PC-9 (cell line): ENCODE measurements at regions not wholly inside any gene's neighbourhood (a gene's known extent, or its start where the extent isn't known, plus 50 kb on each side); places are given as distances from the start of the nearest gene placed in this dataset.

Source experiments
- BruUV-seq: library from RNA; stranded (reverse); fragments of 400-500 nt; replicated peaks from 2 replicates; lab custom pipeline; 2021; lab: Mats Ljungman, UMichigan
- CTCF ChIA-PET: fragments of 300-600 bp; sonication (Branson Sonifier 250); formaldehyde crosslinking; loops from one replicate; lab custom pipeline; 2022; ENCODE audit warnings: antibody characterized with exemption; lab: Charles Lee
- POLR2A ChIA-PET: fragments of 300-600 bp; sonication (Branson Sonifier 250); formaldehyde crosslinking; loops from one replicate; lab custom pipeline; 2022; ENCODE audit warnings: antibody characterized with exemption; ENCODE audit not compliant: unreplicated experiment; lab: Charles Lee
- DNase-seq, 2 experiments: peaks; one replicate each; pipeline versions ENCODE4 v3.0.0 to v3.0.0-alpha.2; 2015 to 2022; ENCODE audit warnings: mixed read lengths in 1 of 2
- H2AFZ ChIP-seq: fragments of 200-600 bp; sonication (generic); 2 replicates; pipeline ENCODE4 v1.8.1; 2017; ENCODE audit warnings: antibody characterized with exemption
- H3F3A ChIP-seq: fragments of 200-600 bp; sonication (generic); 2 replicates; pipeline ENCODE4 v1.8.1; 2017; ENCODE audit warnings: antibody characterized with exemption, mild to moderate bottlenecking, low read depth; ENCODE audit not compliant: insufficient read depth
- H3K27ac ChIP-seq: fragments of 200-600 bp; sonication (generic); 2 replicates; pipeline ENCODE4 v1.6.1; 2016; ENCODE audit warnings: mixed run types
- H3K27me3 ChIP-seq: fragments of 200-600 bp; sonication (generic); 2 replicates; pipeline ENCODE4 v1.6.1; 2016; ENCODE audit warnings: low read depth, mixed run types; ENCODE audit not compliant: insufficient read depth
- H3K36me3 ChIP-seq: fragments of 200-600 bp; sonication (generic); 2 replicates; pipeline ENCODE4 v1.6.1; 2016; ENCODE audit warnings: low read depth, mixed run types
- H3K4me1 ChIP-seq: fragments of 200-600 bp; sonication (generic); replicated peaks from 2 replicates; pipeline ENCODE4 v1.6.1; 2016; ENCODE audit warnings: mixed run types; ENCODE audit not compliant: insufficient read depth
- H3K4me2 ChIP-seq: fragments of 200-600 bp; sonication (generic); 2 replicates; pipeline ENCODE4 v1.6.1; 2017; ENCODE audit warnings: mixed run types
- H3K4me3 ChIP-seq: fragments of 200-600 bp; sonication (generic); 2 replicates; pipeline ENCODE4 v1.6.1; 2016; ENCODE audit warnings: mixed run types
- H3K79me2 ChIP-seq: fragments of 200-600 bp; sonication (generic); 2 replicates; pipeline ENCODE4 v1.6.1; 2017; ENCODE audit warnings: low read depth, mixed run types
- H3K9me2 ChIP-seq: fragments of 200-600 bp; sonication (generic); 2 replicates; pipeline ENCODE4 v1.8.1; 2017; ENCODE audit warnings: mild to moderate bottlenecking; ENCODE audit not compliant: insufficient read depth
- H3K9me3 ChIP-seq: fragments of 200-600 bp; sonication (generic); 2 replicates; pipeline ENCODE4 v1.8.1; 2016; ENCODE audit warnings: low read depth; ENCODE audit not compliant: insufficient read depth
- H4K20me1 ChIP-seq: fragments of 200-600 bp; sonication (generic); 2 replicates; pipeline ENCODE4 v1.8.1; 2017; ENCODE audit not compliant: insufficient read depth
- CTCF ChIP-seq: fragments of 200-600 bp; sonication (generic); conservative IDR thresholded peaks from 2 replicates; pipeline ENCODE4 v1.6.1; 2017; ENCODE audit warnings: mixed run types, antibody characterized with exemption, mild to moderate bottlenecking, moderate library complexity
- EZH2 ChIP-seq: fragments of 200-600 bp; sonication (generic); IDR thresholded peaks from 2 replicates; pipeline ENCODE4 v1.8.0; 2017; ENCODE audit warnings: antibody characterized with exemption, low read depth
- intact Hi-C: fragments of 100-400 bp; cut with micrococcal nuclease; formaldehyde crosslinking; loops from one replicate; pipeline ENCODE4 v1.10.0; 2022; ENCODE audit not compliant: unreplicated experiment

DNA sequence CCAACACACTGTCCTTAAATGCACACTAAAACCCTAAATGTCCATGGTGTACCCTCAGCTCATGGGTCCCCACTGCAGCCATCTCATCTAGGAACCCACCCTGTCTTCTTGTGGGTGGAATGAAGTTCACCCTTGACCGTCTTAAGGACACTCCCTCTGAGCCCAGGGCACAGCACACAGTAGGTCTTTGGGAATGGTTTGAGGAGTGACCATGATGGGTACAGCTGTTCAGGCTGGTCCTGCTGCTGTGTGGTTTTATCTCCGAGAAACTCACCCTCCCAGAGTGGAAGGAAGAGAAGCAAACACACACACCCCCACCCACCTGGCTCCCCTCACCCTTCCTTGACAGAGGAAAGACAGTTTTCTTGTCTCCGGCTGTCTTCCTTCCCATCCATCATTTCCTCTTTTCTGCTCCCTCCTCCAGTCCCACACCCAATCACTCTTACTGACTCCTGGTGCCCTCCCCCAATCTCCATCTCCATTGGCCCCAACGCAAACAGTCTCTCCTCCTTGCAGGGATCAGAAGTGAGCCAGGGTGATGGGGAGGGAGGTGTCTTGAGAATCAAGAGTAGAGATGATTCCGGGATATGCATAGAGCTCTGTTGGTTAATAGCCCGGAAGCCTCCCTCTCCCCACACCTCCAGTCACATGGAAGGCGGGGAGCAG lies 105.9 kb upstream of the LHX5 start:
- CTCF ChIA-PET, result no interaction called here
- Histone ChIP-seq H3F3A (peaks cover 5% of the 10 kb centered on the region; the same call in 1 of the 2 replicates), H3K79me2 (no peaks in the 10 kb centered on the region), H4K20me1 (no peaks in the 10 kb centered on the region), H3K4me2 (no peak overlapping the region), H3K36me3 (no peaks in the 10 kb centered on the region), H3K4me1 (peaks cover under 1% of the 10 kb centered on the region; the same call in 1 of the 2 replicates), H2AFZ (no peak overlapping the region), H3K9me3 (peaks cover 15% of the 10 kb centered on the region), H3K27ac (no peak overlapping the region), H3K4me3 (no peak overlapping the region), H3K27me3 (0 out of 2 replicates have a peak, but pooled peaks cover 6% of the 10 kb centered on the region), H3K9me2 (no peaks in the 10 kb centered on the region)
- no peak for DNase-seq
- POLR2A ChIA-PET, result no interaction called here
- no TSS peak for BruUV-seq
- intact Hi-C loops, result no loop called here
- TF ChIP-seq EZH2 (no peak), CTCF (no peak)

DNA sequence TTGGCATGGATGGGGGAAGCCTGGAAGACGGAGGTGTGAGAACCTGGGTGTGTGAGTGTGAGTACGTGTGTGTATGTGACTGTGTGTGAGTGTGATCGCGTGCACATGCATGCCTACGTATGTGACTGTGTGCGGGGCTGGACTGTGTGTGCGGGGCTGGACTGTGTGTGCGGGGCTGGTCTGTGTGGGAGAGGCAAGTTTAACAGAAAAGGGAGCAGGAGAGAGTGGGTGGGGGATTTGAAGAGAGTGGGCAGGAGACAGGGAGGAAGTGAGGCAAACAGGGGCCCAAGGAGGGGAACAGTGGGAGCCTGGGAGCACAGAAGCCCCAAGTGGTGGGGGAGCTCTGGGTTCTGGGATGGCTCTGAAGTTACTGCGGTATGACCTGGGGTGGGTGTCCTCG lies 103.7 kb upstream of the LHX5 start:
- Histone ChIP-seq H4K20me1 (no peaks in the 10 kb centered on the region), H2AFZ (no peak overlapping the region), H3K4me2 (no peak overlapping the region), H3K27ac (no peak overlapping the region), H3K36me3 (no peaks in the 10 kb centered on the region), H3F3A (no peaks in the 10 kb centered on the region), H3K27me3 (0 out of 2 replicates have a peak, but pooled peaks cover 6% of the 10 kb centered on the region), H3K4me1 (no peaks in the 10 kb centered on the region), H3K4me3 (no peak overlapping the region), H3K9me3 (0 out of 2 replicates have a peak, but pooled peaks cover 2% of the 10 kb centered on the region), H3K79me2 (no peaks in the 10 kb centered on the region), H3K9me2 (no peaks in the 10 kb centered on the region)
- no TSS peak for BruUV-seq
- CTCF ChIA-PET, result no interaction called here
- DNase-seq, result no peak
- POLR2A ChIA-PET, result no interaction called here
- no peak for TF ChIP-seq CTCF
- TF ChIP-seq EZH2, result no peak
- intact Hi-C loops, result no loop called here

- H3K27me3 ChIP-seq, result 0 out of 2 replicates have a peak, but pooled peaks cover 6% of the 10 kb centered on the region
- H4K20me1 ChIP-seq, result no peaks in the 10 kb centered on the region
- H3K4me2 ChIP-seq, result no peak overlapping the region
- TF ChIP-seq EZH2 (no peak), CTCF (no peak)
- no peak overlapping the region for H2AFZ ChIP-seq
- H3K4me3 ChIP-seq, result no peak overlapping the region
- H3K9me3 ChIP-seq, result no peaks in the 10 kb centered on the region
- no peaks in the 10 kb centered on the region for H3K9me2 ChIP-seq
- no peaks in the 10 kb centered on the region for H3F3A ChIP-seq
- DNase-seq, result no peak
- no TSS peak for BruUV-seq
- ChIA-PET CTCF (no interaction called here), POLR2A (no interaction called here)
- intact Hi-C loops, result no loop called here
- H3K79me2 ChIP-seq, result no peaks in the 10 kb centered on the region
- no peaks in the 10 kb centered on the region for H3K4me1 ChIP-seq
- H3K36me3 ChIP-seq, result no peaks in the 10 kb centered on the region
- no peak overlapping the region for H3K27ac ChIP-seq
Measured at GRCh38 chr12:113573148-113573547, 101.5 kb upstream of the LHX5 start.
